ENCODE measurements at regions not wholly inside any gene's neighbourhood (a gene's known extent, or its start where the extent isn't known, plus 50 kb on each side); places are given as distances from the start of the nearest gene placed in this dataset.
"Not testable (repeated sequence)": the region's sequence is repeated elsewhere in the genome, so short reads cannot be mapped to it uniquely, and the experiment has no call there.

DNA sequence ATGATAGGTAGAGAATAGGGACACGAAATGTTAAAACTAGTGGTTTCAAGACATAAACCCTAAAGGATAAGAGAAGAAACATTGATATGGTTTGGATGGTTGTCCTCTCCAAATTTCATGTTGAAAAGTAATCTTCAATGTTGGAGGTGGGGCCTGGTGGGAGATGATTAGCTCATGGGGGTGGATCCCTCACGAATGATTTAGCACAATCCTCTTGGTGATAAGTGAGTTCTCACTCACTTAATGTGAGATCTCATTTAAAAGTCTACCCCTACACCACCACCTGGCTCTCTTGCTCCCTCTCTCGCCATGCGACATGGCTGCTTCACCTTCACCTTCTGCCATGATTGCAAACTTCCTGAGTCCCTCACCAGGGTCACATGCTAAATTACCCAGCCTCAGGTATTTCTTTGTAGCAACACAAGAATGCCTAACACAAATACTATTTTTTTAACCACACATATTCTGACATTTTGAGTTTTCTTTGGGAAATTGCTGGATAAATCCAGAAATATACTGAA is 242.4 kb upstream of the PHF14 start:
- DNase-seq, result no peak

DNA sequence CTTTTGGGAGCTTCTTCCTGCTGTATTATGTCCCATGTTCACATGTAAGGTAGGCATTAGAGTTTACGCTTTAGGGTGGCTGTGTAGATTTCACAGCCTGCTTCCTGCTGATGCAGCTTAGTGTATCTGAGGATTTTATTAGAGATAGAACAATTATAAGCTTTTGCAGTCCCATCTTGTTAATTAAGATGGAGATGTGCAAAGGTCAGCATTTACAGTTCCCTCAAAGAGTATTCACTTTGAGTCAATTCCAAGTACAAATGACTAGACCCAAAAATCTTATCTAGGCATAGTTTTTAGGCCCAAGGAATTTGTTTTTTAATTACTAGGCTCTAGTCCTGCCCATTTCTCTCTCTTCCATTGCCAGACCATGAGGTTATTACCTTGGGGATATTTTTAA is 239.9 kb upstream of the PHF14 start:
- DNase-seq, result no peak

DNA sequence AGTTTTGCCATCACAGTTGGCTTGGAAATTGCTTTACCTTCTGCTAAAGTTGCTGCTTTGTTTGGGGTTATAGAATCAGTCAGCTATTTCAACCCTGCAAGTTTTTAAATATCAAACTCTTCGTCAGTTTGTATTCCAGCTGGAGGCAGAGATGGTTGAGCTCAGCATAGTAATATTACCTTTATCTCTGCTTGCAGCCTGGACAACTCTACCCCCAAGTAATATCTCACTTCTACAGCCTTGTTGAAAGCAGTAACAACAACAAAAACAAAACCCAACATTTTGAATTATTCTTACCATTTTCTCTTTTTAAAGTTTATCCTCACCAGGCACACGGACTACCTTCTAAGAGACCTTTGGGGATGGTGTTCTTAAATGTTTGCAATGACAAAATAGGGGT is 239.1 kb upstream of the PHF14 start:
- no peak for DNase-seq

DNA sequence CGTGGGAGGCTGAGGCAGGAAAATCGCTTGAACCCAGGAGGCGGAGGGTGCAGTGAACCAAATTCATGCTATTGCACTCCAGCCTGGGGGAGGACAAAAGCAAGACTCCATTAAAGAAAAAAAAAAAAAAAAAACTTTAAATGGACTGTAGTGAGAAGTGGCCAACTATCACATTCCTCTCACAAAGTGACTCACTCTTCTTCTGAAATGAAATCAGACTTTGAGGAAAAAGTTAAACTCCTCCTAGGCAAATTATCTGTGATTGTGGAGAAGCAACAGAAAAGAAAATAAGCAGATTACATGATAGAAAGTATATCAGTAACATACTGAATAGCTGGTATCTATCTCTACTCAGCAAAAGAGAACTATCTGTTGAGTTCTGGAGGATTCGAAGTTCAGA is 234.3 kb upstream of the PHF14 start:
- no peak for DNase-seq

DNA sequence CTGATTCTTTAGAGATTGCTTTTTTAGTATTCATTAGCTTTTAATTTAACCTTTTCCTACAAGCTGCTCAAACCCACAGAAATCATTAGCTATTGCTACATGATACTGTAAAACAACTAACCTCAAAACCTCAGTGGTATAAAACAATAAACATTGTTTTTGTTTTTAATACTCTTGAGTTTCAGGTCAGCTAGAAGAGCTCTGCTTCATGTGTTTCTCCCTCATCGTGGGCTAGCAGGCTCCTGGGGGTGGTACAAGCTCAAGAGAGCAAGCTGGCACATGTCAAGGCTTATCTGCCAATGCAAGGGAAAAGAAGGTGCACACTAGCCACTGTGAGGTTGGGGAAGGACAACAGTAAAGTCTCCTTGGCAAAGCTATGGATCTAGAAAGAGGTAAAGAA is 232.9 kb upstream of the PHF14 start:
- DNase-seq, result no peak

DNA sequence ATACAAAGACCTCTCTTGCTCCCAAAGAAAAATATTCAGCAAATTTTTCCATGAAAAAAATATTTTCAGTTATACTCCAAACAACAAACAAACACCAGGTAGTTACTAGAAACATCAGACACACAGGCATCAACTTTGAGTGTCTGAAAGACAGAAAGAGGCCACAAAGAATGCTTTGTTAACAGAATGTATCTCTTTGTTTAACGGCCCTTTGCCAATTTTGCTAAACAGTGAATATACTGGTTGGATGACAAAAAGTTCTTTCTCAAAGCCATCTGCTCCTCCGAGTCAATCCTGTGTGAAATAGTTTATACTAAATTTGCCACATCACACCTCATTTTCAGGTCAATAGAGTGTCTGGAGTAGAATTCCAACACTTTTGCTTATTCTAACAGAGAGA is 216.7 kb upstream of the PHF14 start:
- no peak for DNase-seq

DNA sequence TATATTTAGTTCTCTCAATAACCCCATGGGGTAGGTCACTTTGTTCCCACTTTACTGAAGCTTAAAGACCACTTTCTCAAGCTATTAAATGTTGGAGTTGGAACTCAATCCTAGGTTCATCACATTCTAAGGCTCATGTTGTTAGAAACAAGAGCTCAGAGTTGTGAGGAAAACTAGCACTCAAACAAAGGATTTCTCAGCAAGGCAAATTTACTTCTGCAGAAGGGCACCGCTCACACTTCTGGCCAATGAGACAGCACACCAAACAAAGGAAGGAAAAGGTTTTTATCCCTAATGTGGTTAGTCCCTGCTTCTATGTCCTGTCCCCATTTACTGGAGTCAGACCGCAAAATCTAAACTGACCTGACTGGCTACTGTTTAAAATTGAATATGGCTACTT is 214.6 kb upstream of the PHF14 start:
- DNase-seq, result no peak

DNA sequence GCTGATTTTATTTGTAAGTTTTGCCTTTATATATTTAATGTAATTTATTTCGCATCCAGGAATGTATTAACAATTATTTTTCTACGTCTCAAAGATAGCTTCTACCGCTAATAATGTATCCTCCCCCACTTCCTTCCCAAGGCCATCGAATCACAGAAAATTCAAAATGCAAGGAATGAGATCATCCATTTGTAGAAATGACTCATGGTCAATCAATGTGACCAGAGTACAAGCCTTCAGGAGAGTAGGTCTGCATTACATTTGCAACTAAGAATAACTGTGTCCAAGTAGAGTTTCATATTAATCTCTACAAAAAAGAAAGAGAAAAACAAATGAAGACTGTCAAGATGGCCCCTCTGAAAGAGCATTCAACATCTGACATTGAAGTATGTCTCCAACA is 205.9 kb upstream of the PHF14 start:
- DNase-seq, result no peak

DNA sequence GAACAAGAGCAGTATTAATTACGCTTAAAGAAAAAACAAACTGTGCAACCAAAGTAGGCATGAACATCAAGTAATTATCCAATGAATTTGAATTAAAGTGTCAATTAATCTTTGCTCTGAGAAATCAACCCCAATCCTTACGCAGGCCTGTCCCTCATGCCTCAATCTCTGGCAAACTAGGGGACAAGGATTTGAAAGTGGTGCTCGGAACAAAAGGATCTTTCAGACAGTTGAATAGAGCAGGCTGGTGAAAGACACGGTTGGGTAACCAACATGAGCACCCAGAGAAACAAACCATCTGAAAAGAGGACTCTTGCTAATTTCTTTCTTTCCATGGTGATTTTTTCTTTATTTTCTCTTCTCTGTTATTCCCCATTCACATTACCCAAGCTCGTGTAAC is 203.5 kb upstream of the PHF14 start:
- DNase-seq, result no peak

DNA sequence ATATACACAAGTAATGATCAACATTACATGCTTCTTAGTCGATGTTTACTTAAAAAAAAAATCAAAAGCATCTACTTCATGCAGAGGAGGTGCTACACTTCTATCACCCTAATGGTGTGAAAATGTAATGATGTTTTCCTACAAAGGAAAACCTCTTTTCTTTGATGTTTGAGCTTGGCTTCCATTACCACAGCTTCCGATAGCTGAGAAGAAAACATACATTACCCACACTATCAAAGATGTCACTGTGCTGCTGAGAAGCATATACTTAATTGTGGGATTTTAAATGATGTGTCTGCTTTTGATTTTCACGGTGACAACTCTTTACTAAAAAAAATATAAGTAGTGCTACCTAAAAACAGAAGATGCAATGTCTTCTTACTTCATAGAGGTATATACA is 200.2 kb upstream of the PHF14 start:
- no peak for DNase-seq

DNA sequence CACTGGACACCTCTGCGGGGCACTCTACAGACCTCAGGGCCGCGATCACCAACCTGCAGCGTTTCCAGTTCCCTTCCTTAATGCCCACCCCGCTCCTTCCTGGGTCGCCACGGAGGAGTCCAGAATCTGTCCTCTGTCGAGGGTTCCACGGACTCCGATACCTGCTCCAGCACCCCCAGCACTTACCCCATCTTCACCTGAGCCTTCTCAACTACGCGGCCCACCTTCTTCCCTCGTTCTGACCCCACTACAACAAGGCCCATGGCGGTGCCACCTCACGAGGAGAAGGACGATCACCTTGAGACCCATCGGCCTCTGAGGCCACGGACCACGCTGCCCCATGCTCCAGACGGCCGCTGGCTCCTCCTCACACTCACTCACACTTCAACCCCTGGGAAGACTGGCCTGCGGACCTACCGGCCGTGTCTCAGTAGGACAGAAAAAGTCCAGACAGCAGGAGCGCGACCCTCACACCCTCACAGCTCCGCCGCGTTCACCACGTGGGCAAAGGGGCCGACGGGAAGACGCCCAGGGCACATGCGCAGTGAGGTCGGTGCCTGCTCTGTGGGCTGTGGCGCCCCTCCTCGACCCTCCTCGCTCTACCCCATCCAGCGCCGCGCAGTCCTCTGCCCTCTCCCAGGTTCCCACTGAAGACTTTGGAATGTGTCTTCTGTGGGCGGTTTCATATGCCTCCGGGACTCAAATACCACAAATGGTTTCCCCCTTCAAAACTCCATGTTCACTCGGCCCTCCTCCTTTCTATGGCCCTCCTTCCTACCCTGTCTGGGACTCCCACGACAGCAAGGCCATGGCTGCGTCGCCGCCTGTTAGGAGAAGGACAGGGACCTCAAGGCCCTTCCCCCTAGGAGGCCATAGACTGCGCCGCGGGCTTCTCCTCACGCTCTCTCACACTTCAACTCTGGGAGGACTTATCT is 193.9 kb upstream of the PHF14 start:
- DNase-seq, result no peak

DNA sequence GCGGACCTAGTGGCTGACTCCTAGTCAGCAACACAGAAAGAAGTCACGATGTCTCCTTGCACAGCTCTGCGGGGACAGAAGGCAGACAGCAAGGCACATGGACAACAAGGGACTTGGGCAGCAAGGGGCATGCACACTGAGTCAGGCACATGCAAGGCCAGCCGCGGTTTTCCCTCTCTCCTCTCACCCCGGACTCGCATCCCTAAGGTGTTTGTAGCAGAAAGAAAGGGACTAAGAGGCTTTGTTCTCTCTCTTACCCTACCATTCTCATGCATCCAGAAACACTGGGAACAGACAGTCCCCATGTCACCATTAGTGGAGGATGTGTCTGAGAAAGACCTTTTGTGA is 193.3 kb upstream of the PHF14 start:
- DNase-seq, result no peak

DNA sequence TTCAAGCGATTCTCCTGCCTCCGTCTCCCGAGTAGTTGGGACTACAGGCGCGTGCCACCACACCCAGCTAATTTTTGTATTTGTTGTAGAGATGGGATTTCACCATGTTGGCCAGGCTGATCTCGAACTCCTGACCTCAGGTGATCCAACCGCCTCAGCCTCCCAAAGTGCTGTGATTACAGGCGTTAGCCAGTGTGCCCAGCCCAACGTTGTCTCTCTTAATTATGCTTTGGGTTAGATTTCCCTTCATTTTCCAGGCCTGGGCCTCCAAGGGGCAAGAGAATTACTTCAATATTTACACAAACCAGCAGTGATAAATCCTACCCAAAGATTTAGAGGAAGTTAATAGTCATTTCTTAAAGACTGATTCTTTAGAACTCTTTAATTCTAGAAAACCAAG is 186.7 kb upstream of the PHF14 start:
- DNase-seq, result not testable (repeated sequence)

DNA sequence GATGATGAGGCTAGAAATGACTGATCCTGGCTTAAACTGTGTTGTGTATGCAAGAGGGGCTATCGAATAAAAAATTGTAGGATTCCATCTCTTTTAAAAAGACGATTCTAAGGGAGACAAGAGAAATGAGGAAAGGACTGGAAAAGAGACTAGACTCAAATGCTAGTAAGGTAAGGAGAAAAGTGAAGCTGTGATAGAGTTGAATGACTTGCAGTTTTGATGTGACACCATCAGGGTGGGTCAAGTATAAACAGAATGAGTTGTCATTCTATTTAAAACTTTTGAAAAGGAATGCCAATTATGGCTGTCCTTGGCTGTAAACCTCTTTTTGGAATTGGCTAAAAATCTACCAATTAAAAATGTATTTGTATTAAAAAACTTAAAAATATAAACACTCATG is 184.5 kb upstream of the PHF14 start:
- no peak for DNase-seq

DNA sequence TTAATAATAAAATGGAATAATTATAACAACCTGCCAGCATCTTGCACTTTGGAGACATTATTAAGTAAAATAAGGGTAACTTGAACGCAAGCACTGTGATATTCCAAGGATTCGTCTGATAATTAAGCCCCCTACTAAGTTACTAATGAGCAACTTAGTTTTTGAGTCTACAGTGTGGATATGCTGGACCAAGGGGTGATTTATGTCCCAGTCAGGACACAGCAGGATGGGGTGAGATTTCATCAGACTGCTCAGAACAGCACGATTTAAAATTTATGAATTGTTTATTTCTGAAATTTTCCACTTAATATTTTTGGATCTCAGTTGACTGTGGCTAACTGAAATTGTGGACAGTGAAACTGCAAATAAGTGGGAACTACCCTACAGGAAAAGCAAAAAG is 182.8 kb upstream of the PHF14 start:
- DNase-seq, result no peak

DNA sequence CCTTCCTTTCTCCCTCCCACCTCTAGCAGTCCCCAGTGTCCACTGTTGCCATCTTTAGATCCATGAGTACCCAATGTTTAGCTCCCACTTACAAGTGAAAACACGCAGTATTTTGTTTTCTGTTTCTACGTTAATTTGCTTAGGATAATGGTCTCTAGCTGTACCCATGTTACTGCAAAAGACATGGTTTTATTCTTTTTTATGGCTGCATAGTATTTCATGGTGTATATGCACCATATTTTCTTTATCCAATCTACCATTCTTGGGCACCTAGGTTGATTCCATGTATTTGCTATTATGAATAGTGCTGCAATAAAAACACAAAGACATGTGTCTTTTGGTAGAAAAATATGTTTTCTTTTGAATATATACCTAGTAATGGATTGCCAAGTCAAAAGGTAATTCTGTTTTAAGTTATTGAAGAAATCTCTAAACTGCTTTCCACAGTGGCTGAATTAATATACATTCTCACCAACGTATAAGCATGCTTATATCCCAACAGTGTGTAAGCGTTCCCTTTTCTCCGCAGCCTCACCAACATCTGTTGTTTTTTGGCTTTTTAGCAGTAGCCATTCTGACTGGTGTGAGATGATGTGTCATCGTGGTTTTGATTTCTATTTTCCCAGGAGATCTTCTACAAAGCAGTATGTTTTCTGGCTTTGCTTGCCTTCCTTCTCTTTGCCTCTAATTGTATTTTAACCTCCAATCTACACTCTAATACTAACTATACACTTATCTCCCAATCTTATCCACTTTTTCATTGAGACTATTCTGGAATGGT is 179.5 kb upstream of the PHF14 start:
- DNase-seq, result no peak

DNA sequence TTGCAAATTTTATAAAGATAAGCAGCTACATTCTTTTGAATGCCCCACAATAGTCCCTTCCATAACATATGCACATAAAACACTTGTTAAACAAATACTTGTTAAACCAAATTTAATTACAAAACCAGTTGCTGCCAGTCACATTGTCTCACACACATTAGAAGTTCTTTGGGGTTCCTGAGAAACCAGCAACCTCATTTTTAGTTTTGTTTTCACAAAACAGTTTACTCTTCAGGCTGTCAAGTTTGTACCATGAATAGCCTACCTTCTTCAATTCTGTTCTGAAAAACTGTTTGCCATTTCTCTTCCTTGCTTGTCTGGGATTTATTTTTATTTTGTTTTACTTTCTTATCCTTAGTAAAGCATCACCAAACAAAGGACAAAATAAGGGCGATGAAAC is 176.5 kb upstream of the PHF14 start:
- DNase-seq, result no peak

DNA sequence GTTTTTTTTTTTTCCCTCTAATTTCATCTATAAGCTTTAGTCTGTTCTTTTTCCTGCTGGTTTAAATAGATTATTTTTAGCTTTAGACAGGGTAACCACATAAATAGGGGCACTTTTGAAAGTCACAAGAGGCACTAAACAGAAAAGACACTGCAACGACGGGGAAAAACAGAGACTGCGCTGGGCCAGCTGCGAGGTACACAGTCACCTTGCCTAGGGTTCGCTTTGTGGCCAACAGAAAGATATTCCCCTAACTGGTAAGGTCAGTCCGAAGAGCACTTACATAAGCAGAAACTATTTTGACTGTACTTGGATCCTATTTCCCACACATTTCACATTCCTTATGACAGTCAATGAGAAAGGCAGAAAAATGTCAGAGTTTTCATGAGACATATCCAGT is 175.6 kb upstream of the PHF14 start:
- DNase-seq, result no peak

DNA sequence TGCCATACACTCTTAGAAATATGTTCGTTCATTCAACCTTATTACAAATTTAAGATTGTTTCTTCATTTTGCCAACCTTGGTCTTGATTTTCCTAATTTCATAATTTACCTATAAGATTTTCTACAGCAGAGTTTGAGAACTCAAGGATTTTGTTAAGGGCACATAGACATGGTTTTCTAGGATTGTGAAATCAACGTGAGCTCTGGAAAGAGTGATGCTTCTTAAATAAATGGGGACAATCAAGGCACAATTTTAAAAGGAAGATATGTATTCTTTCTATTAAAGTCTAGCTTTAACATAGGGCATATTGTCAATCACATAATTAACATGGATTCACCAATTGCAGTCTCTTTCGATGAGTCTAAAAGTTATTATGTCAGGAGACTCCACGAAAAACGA is 174.2 kb upstream of the PHF14 start:
- DNase-seq, result no peak

DNA sequence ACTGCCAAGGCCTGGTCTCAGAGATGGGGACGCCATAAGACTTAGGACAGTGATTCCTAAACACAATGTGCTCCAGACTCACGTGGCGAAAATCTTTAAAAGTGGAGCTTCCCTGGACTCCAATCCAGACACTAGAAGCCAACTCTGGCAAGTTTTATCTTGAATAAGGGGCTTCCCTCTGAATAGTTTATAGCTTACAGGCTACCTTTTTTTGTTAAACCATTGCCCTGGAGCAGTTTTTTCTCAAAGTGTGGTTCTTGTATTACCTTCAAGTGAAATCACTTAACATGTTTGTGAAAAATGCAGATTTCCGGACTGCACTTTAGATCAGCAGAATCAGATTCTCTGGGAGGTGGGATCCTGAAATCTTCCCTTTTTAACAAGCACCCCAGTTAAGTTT is 171.7 kb upstream of the PHF14 start:
- DNase-seq, result no peak

DNA sequence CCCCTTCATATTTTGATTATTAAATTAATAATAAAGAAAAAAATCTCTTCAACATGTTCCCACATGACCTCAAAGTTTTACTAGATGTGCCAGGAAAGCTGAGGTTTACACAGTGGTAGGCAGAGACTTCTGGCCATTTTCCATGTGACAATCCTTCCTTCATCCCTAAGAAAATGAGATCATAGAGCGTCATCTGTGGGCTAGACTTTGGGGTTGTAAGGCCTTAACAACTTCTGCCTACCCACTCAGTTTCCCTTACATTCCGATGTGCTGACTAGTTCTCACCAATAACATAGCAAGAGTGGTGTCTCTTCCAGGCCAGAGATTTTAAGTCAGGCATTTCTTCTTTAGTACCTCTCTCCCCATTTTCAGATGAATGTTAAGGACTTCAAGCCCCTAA is 171.1 kb upstream of the PHF14 start:
- no peak for DNase-seq

DNA sequence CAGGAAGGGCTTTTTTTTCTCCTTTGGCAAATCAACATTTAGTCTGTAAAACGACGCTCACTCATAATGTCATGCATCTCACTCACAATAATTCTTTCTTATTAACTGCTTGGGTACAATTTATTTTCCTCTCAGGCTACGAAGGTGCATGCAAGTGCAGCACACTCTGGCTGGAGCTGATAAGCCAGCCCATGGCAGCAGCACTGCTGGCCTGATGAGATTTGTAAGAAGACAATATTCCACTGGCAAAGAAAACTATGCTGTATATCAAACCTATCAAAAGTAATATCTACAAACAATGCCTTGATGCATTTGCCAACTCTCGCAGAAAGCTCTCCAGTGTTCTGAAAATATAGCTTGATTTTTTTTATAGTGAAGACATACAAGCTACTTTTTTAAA is 170.0 kb upstream of the PHF14 start:
- DNase-seq, result no peak

DNA sequence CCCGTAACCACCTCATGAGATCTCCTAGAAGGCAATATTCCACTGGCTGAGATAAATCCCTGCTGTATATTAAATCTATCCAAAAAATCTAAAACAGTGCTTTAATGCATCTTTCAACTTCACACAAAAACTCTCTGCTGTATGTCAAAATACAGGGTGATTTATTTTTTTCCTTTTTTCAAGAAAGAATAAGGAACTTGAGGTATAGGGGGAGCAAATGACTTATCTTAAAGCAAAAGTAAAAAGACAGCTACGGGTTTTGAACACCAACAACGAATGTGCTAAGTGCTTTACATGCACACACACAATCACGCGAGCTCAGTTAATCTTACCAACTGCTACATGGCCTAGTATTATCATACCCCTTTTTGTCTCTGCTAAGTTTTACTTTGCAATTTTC is 168.9 kb upstream of the PHF14 start:
- DNase-seq, result no peak

DNA sequence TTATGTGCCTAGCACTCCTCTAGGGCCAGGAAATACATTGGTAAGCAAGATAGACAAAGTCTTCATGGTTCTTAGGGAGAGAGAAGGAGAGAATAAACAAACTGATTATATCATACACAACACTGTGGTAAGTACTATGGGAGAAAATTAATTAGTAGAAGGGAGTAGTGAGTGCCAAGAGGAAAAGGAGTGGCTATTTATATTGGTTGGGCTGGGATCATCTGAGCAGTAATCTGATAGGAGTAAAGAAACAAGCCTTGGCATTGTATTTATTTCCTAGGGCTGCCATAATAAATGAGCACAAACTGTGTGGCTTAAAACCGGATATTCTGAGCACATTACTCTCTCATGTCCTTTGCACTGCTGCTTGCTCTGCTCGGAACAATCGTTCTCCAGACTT is 158.1 kb upstream of the PHF14 start:
- no peak for DNase-seq
